Kidney capillary endothelial cell (primary cell): ENCODE measurements at regions not wholly inside any gene's neighbourhood (a gene's known extent, or its start where the extent isn't known, plus 50 kb on each side); places are given as distances from the start of the nearest gene placed in this dataset.

Experiments used
- DNase-seq: peaks from one replicate; pipeline ENCODE4 v3.0.0-alpha.2; 2018; ENCODE audit warnings: low spot score

- DNase-seq: no peak
Observed at GRCh38 chr13:105979131-105980011, 556.1 kb downstream of the EFNB2 start.

DNA sequence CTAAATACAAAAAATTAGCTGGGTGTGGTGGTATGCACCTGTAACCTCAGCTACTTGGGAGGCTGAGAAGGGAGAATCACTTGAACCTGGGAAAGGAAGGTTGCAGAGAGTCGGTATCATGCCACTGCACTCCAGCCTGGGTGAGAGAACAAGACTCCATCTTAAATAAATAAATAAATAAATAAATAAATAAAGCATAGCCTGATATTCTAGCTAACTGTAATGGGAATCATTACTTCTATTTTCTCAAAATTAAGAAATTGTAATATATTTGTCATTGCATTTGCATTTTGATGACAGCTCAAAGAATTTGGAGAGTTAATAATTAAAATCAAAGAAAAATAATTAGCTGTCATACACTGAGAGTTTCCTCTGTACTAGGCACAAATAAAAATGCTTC lies 561.1 kb downstream of the EFNB2 start:
- no peak for DNase-seq

GRCh38 chr13:105972811-105973590 lies 562.5 kb downstream of the EFNB2 start:
- DNase-seq: no peak

GRCh38 chr13:105972306-105972721 lies 563.1 kb downstream of the EFNB2 start:
- DNase-seq: no peak

DNA sequence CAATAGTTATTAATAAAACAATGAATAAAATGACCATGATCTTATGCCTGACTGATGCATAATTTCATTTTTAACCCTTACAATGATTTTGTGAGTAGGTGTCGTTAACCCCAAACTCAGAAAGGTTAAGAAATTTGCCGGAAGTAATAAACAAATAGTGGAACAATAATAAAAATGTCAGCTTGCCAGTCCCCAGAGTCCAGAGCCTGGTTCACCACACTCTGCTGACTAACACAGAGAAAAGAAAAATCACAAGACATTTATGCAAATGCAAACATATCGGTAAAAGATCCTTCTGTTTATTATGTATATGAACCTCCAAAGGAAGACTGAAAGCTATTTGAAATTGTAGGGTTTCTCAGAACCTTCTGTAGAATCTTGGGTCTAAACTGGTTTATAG lies 563.7 kb downstream of the EFNB2 start:
- no peak for DNase-seq

- DNase-seq: no peak
Observed at GRCh38 chr13:105971312-105971711, 564.1 kb downstream of the EFNB2 start.

DNA sequence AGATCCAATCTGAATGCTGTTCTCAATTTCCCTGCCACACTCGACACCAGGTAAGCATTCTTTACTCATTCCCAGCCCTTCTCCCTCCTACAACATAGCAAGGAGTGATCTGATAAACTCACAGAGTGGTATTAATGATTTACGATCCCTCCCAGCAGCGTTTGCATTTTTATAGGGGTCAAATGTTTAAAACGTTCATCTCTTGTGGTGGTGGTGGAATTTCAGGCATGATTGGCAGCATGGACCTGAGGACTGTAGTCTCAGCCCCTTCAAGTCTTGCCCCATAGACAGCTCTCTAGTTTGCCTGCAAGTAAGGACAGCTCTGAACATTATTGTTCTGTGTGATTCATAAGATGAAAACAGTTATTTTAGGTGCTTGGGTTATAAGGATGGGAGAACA lies 565.7 kb downstream of the EFNB2 start:
- no peak for DNase-seq

GRCh38 chr13:105965910-105966309 lies 569.6 kb downstream of the EFNB2 start:
- DNase-seq: no peak

- DNase-seq: no peak
Observed at GRCh38 chr13:105962080-105962479, 573.4 kb downstream of the EFNB2 start.

GRCh38 chr13:105961438-105961837 lies 574.0 kb downstream of the EFNB2 start:
- DNase-seq: no peak

GRCh38 chr13:105960326-105960725 lies 575.1 kb downstream of the EFNB2 start:
- DNase-seq: no peak

DNA sequence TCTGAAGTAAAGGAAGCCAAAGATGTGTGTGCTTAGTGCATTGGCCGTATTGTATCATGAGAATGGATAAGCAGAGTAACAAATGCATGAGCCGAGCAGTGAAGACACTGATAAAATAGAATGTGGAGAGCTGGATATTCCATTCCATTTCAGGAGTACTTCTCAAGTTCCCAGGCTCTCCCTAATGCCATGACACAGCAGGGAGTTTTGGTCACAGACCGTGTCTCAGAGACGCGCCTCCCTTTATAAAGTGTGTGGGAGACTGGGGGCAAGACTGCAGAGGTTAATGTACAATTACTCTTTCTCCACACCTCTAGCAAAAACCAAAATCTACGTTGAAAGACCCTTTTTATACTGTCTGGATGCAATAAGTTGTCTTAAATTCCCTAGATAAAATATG lies 575.6 kb downstream of the EFNB2 start:
- DNase-seq: no peak

DNA sequence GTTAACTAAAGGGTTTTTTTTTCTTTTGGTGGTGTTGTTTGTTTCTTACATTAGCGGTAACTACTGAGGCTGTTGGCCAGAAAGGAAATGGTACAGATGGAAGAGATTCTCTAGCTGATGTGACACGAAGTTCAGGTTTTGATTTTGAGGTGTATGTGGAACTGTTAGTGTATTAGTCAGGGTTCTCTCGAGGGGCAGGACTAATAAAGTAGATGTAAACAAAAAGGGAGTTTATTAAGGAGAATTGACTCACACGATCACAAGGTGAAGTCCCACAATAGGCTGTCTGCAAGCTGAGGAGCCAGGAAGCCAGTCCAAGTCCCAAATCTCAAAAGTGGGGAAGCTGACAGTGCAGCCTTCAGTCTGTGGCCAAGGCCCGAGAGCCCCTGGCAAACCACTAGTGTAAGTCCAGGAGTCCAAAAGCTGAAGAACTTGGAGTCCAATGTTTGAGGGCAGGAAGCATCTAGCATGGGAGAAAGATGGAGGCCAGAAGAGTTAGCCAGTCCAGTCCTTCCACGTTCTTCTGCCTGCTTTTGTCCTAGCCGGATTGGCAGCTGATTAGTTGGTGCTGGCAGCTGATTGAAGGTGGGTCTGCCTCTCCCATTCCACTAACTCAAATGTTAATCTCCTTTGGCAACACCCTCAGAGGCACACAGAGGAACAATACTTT lies 577.6 kb downstream of the EFNB2 start:
- DNase-seq: no peak

GRCh38 chr13:105956921-105957320 lies 578.5 kb downstream of the EFNB2 start:
- no peak for DNase-seq

- no peak for DNase-seq
Observed at GRCh38 chr13:105952973-105953290, 582.5 kb downstream of the EFNB2 start.

GRCh38 chr13:105952233-105952972 lies 583.1 kb downstream of the EFNB2 start:
- DNase-seq: no peak

GRCh38 chr13:105948143-105948542 lies 587.3 kb downstream of the EFNB2 start:
- no peak for DNase-seq

- DNase-seq: no peak
Observed at GRCh38 chr13:105940882-105941281, 594.6 kb downstream of the EFNB2 start.

DNA sequence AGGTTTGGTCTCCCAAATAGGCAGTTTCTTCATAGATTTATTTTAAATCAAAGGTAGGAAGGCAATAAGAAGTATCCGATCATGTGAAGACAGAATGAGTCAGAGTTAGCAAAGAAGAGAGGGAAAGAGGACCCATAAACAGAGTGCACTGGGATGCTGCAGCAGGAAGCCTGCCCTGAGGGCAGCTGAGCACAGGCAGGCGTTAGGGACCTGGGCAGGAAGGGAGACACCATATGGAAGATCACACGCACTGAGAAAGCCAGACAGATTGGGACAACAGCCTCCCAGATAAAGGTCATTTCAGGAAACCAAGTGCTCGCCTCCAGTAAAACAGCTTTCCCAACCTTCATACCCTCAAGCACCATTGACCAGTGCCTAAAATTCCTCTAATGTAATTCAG lies 598.0 kb downstream of the EFNB2 start:
- DNase-seq: no peak

DNA sequence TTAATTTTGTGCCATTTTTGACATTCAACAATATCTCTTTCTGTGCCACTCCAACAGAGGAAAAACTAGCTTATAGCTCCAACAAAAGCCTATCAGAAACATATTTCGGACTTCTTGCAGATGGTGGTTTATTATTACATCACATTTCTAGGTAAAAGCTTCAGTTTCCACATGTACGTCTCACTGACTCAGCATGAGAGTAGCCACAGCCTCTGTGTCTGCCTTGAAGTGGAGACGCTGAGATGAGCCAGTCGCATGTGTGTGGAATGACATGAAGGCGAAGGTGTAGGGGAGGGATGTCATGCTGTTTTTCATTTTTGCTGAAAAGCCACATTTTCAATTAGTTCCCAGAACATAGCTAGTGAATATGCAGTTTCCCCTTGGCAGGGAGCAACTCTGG lies 598.6 kb downstream of the EFNB2 start:
- DNase-seq: no peak

- no peak for DNase-seq
Observed at GRCh38 chr13:105929505-105929904, 606.0 kb downstream of the EFNB2 start.

- DNase-seq: no peak
Observed at GRCh38 chr13:105928901-105929300, 606.6 kb downstream of the EFNB2 start.
